ENCODE measurements at regions not wholly inside any gene's neighbourhood (a gene's known extent, or its start where the extent isn't known, plus 50 kb on each side); places are given as distances from the start of the nearest gene placed in this dataset.

- TF ChIP-seq CTCF (IDR thresholded peaks at IDR 0.05) = no peak
- no peak for TF ChIP-seq EP300 (IDR thresholded peaks at IDR 0.05)
Measured at GRCh38 chr11:134880788-134881187, 468.7 kb upstream of the B3GAT1 start.
